ENCODE measurements at regions not wholly inside any gene's neighbourhood (a gene's known extent, or its start where the extent isn't known, plus 50 kb on each side); places are given as distances from the start of the nearest gene placed in this dataset.
"Not testable (repeated sequence)": the region's sequence is repeated elsewhere in the genome, so short reads cannot be mapped to it uniquely, and the experiment has no call there.

- no peak overlapping the region for H3K27ac ChIP-seq (replicated peaks)
- TF ChIP-seq CTCF (IDR thresholded peaks at IDR 0.05; ENCODE audit: insufficient read depth, low read length), result no peak
- no peak for TF ChIP-seq GABPA (IDR thresholded peaks at IDR 0.05; ENCODE audit: low read depth)
- no peak for TF ChIP-seq SPI1 (IDR thresholded peaks at IDR 0.05; ENCODE audit: borderline replicate concordance, low read depth)
- no peak for TF ChIP-seq REST (IDR thresholded peaks at IDR 0.05; ENCODE audit: insufficient replicate concordance, low read depth)
- TF ChIP-seq POLR2AphosphoS5 (IDR thresholded peaks at IDR 0.05; ENCODE audit: low read depth), result no peak
- H3K4me3 ChIP-seq (replicated peaks; ENCODE audit: insufficient read depth, low read length), result no peak overlapping the region
- H3K27me3 ChIP-seq (ENCODE audit: insufficient read depth, poor library complexity, severe bottlenecking), result no peaks in the 10 kb centered on the region
- DNase-seq (ENCODE audit: low read depth in 1 of 2, low spot score in 1 of 2), result no peak
Measured at GRCh38 chr6:78771586-78771985, 95.8 kb upstream of the IRAK1BP1 start.

- no peak for TF ChIP-seq POLR2AphosphoS5 (IDR thresholded peaks at IDR 0.05; ENCODE audit: low read depth)
- no peak for TF ChIP-seq SPI1 (IDR thresholded peaks at IDR 0.05; ENCODE audit: borderline replicate concordance, low read depth)
- no peak for TF ChIP-seq REST (IDR thresholded peaks at IDR 0.05; ENCODE audit: insufficient replicate concordance, low read depth)
- no peak for TF ChIP-seq CTCF (IDR thresholded peaks at IDR 0.05; ENCODE audit: insufficient read depth, low read length)
- Histone ChIP-seq H3K27me3 (ENCODE audit: insufficient read depth, poor library complexity, severe bottlenecking) (no peaks in the 10 kb centered on the region), H3K4me3 (replicated peaks; ENCODE audit: insufficient read depth, low read length) (no peak overlapping the region), H3K27ac (replicated peaks) (no peak overlapping the region)
- DNase-seq (ENCODE audit: low read depth in 1 of 2, low spot score in 1 of 2), result no peak
Measured at GRCh38 chr6:78781001-78781400, 86.3 kb upstream of the IRAK1BP1 start.

- DNase-seq (ENCODE audit: low read depth in 1 of 2, low spot score in 1 of 2); H3K4me3 ChIP-seq (replicated peaks; ENCODE audit: insufficient read depth, low read length); H3K27ac ChIP-seq (replicated peaks); H3K27me3 ChIP-seq (ENCODE audit: insufficient read depth, poor library complexity, severe bottlenecking): not testable (repeated sequence)
Measured at GRCh38 chr6:78783366-78783765, 84.0 kb upstream of the IRAK1BP1 start.

GRCh38 chr6:78797270-78797669 lies 70.1 kb upstream of the IRAK1BP1 start:
- no peak overlapping the region for H3K4me3 ChIP-seq (replicated peaks; ENCODE audit: insufficient read depth, low read length)
- TF ChIP-seq GABPA (IDR thresholded peaks at IDR 0.05; ENCODE audit: low read depth) (no peak), SPI1 (IDR thresholded peaks at IDR 0.05; ENCODE audit: borderline replicate concordance, low read depth) (no peak), POLR2AphosphoS5 (IDR thresholded peaks at IDR 0.05; ENCODE audit: low read depth) (no peak), REST (IDR thresholded peaks at IDR 0.05; ENCODE audit: insufficient replicate concordance, low read depth) (no peak), CTCF (IDR thresholded peaks at IDR 0.05; ENCODE audit: insufficient read depth, low read length) (no peak)
- no peak overlapping the region for H3K27ac ChIP-seq (replicated peaks)
- H3K27me3 ChIP-seq (ENCODE audit: insufficient read depth, poor library complexity, severe bottlenecking), result no peaks in the 10 kb centered on the region
- DNase-seq (ENCODE audit: low read depth in 1 of 2, low spot score in 1 of 2), result no peak
